ENCODE measurements at regions not wholly inside any gene's neighbourhood (a gene's known extent, or its start where the extent isn't known, plus 50 kb on each side); places are given as distances from the start of the nearest gene placed in this dataset.

DNA sequence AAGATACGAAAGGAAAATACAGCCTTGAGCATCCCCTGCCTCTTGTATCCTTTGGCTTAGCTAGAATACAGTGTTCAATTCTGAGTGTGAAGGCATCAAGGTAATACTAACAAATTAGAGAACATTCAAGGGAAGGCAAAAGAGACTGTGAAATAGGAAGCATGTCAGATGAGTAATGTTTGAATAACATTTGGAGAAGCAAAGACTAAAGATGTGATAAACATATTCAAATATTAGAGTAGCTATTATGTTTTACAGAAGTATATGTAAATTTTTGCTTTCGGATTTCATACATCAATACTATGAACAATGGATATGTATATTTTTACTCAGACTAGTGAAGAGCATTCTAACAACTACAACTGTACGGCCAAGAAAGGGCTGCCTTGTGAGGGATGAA, 161.7 kb upstream of the FN1 start:
- Histone ChIP-seq H3K27me3 (ENCODE audit: insufficient read depth, poor library complexity, severe bottlenecking) (no peaks in the 10 kb centered on the region), H3K9me3 (ENCODE audit: severe bottlenecking) (no peaks in the 10 kb centered on the region), H3K27ac (ENCODE audit: poor library complexity, severe bottlenecking) (no peak overlapping the region), H3K4me1 (ENCODE audit: insufficient read depth, poor library complexity, severe bottlenecking) (peaks cover 26% of the 10 kb centered on the region), H3K4me3 (ENCODE audit: severe bottlenecking) (no peak overlapping the region), H3K36me3 (ENCODE audit: low read depth) (no peaks in the 10 kb centered on the region)
- DNase-seq (ENCODE audit: low spot score) (no peak), ATAC-seq (ENCODE audit: low read depth) (no peak)
- no peak for TF ChIP-seq CTCF (IDR thresholded peaks at IDR 0.05; ENCODE audit: poor library complexity, severe bottlenecking)

DNA sequence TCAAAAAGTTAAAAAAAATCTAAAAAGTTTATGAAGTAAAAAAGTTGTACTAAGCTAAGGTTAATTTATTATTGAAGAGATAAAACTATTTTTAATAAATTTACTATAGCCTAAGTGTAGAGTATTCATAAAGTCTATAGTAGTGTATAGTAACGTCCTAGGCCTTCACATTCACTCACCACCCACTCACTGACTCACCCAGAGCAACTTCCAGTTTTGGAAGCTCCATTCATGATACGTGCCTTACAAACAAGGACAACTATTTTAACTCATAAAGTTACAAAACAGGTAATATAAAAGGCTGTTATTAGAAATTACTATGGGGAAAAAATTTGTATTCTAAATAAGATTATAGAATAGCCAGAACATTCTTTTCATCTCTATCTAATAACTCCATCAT, 158.9 kb upstream of the FN1 start:
- no peaks in the 10 kb centered on the region for H3K36me3 ChIP-seq (ENCODE audit: low read depth)
- H3K4me3 ChIP-seq (ENCODE audit: severe bottlenecking): no peak overlapping the region
- no peak for DNase-seq (ENCODE audit: low spot score)
- H3K9me3 ChIP-seq (ENCODE audit: severe bottlenecking): no peaks in the 10 kb centered on the region
- H3K27me3 ChIP-seq (ENCODE audit: insufficient read depth, poor library complexity, severe bottlenecking): no peaks in the 10 kb centered on the region
- TF ChIP-seq CTCF (IDR thresholded peaks at IDR 0.05; ENCODE audit: poor library complexity, severe bottlenecking): no peak
- H3K27ac ChIP-seq (ENCODE audit: poor library complexity, severe bottlenecking): no peak overlapping the region
- H3K4me1 ChIP-seq (ENCODE audit: insufficient read depth, poor library complexity, severe bottlenecking): peaks cover 19% of the 10 kb centered on the region
- peak; percentile 50; the same call in 2 of the 3 replicates for ATAC-seq (ENCODE audit: low read depth)

- H3K27ac ChIP-seq (ENCODE audit: poor library complexity, severe bottlenecking): no peak overlapping the region
- no peaks in the 10 kb centered on the region for H3K9me3 ChIP-seq (ENCODE audit: severe bottlenecking)
- no peak for TF ChIP-seq CTCF (IDR thresholded peaks at IDR 0.05; ENCODE audit: poor library complexity, severe bottlenecking)
- peaks cover 10% of the 10 kb centered on the region for H3K4me1 ChIP-seq (ENCODE audit: insufficient read depth, poor library complexity, severe bottlenecking)
- H3K27me3 ChIP-seq (ENCODE audit: insufficient read depth, poor library complexity, severe bottlenecking): no peaks in the 10 kb centered on the region
- no peak overlapping the region for H3K4me3 ChIP-seq (ENCODE audit: severe bottlenecking)
- H3K36me3 ChIP-seq (ENCODE audit: low read depth): no peaks in the 10 kb centered on the region
- no peak for ATAC-seq (ENCODE audit: low read depth)
- DNase-seq (ENCODE audit: low spot score): no peak
Observed at GRCh38 chr2:215590010-215590745, 154.3 kb upstream of the FN1 start.

- H3K4me3 ChIP-seq (ENCODE audit: severe bottlenecking): no peak overlapping the region
- TF ChIP-seq CTCF (IDR thresholded peaks at IDR 0.05; ENCODE audit: poor library complexity, severe bottlenecking): no peak
- H3K36me3 ChIP-seq (ENCODE audit: low read depth): no peaks in the 10 kb centered on the region
- no peaks in the 10 kb centered on the region for H3K27me3 ChIP-seq (ENCODE audit: insufficient read depth, poor library complexity, severe bottlenecking)
- no peaks in the 10 kb centered on the region for H3K9me3 ChIP-seq (ENCODE audit: severe bottlenecking)
- ATAC-seq (ENCODE audit: low read depth) (no peak), DNase-seq (ENCODE audit: low spot score) (no peak)
- no peak overlapping the region for H3K27ac ChIP-seq (ENCODE audit: poor library complexity, severe bottlenecking)
- peaks cover 18% of the 10 kb centered on the region for H3K4me1 ChIP-seq (ENCODE audit: insufficient read depth, poor library complexity, severe bottlenecking)
Observed at GRCh38 chr2:215583881-215584280, 148.0 kb upstream of the FN1 start.

DNA sequence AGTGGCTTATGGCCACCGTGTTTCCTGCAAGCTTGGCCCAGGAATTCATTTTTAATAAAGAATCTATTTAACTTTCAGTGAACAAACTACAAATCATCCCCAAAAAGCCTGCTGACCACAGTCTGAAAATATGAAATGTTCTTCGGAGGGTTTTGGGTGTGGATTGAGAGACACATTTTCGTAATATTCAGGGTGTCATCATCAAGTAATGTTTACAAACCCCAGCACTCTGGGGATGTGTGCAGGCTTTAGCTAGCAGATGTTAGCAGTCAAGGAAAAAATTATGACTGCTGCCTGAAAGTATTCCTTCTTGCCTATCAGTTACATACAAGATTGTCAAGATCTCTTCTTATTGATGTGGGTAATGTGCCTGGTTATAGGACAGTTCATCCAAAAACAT, 143.9 kb upstream of the FN1 start:
- TF ChIP-seq CTCF (IDR thresholded peaks at IDR 0.05; ENCODE audit: poor library complexity, severe bottlenecking): no peak
- no peak overlapping the region for H3K4me3 ChIP-seq (ENCODE audit: severe bottlenecking)
- peak; percentile 95 for ATAC-seq (ENCODE audit: low read depth)
- H3K27me3 ChIP-seq (ENCODE audit: insufficient read depth, poor library complexity, severe bottlenecking): no peaks in the 10 kb centered on the region
- H3K27ac ChIP-seq (ENCODE audit: poor library complexity, severe bottlenecking): peak overlapping the region; percentile 90
- DNase-seq (ENCODE audit: low spot score): no peak
- H3K4me1 ChIP-seq (ENCODE audit: insufficient read depth, poor library complexity, severe bottlenecking): peaks cover 24% of the 10 kb centered on the region
- no peaks in the 10 kb centered on the region for H3K9me3 ChIP-seq (ENCODE audit: severe bottlenecking)
- no peaks in the 10 kb centered on the region for H3K36me3 ChIP-seq (ENCODE audit: low read depth)

Data from RWPE2 (cell line).